ENCODE measurements at regions not wholly inside any gene's neighbourhood (a gene's known extent, or its start where the extent isn't known, plus 50 kb on each side); places are given as distances from the start of the nearest gene placed in this dataset.

DNA sequence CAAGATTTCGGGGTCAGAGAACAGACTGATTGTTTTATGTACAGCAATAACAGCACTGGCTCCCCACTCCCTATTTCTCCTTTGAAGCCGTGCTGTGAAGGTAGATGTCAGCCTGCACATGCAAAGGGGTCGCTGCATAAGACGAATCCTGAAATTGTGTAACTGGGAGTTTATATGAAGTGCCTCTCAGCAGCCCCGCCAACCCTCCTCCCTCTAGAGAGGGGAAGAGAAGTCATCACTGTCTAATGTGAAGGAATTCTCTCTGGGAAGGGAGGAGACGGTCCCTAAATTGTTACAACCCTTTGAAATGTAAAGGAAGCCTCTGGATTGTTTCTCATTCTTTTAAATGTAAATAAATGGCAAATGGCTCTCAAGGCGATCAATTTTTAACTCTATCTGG is 545.3 kb downstream of the PLA2G4A start:
- H3K9me3 Mint-ChIP-seq: peaks cover 4 to 13% (median 10%) of the 10 kb centered on the region in 5 donors
- H3K36me3 Mint-ChIP-seq: peaks cover 0 to 1% (median 0%) of the 10 kb centered on the region in 3 donors
- CTCF ChIA-PET: no interaction called here
- Histone ChIP-seq H3K4me1 (ENCODE audit: insufficient read depth, low read length) (no peaks in the 10 kb centered on the region), H3K4me3 (ENCODE audit: low read length) (no peak overlapping the region), H3K9me3 (ENCODE audit: low read length) (no peaks in the 10 kb centered on the region), H3K27ac (ENCODE audit: low read depth, low read length) (no peak overlapping the region), H3K36me3 (ENCODE audit: insufficient read depth, low read length) (no peaks in the 10 kb centered on the region), H3K27me3 (ENCODE audit: insufficient read depth, low read length, poor library complexity, severe bottlenecking) (no peaks in the 10 kb centered on the region)
- no peak overlapping the region for H3K4me3 Mint-ChIP-seq
- H3K27ac Mint-ChIP-seq: no peak overlapping the region
- POLR2A ChIA-PET: no interaction called here
- H3K4me1 Mint-ChIP-seq: no peaks in the 10 kb centered on the region
- no peaks in the 10 kb centered on the region for H3K27me3 Mint-ChIP-seq
- DNase-seq: no peak

DNA sequence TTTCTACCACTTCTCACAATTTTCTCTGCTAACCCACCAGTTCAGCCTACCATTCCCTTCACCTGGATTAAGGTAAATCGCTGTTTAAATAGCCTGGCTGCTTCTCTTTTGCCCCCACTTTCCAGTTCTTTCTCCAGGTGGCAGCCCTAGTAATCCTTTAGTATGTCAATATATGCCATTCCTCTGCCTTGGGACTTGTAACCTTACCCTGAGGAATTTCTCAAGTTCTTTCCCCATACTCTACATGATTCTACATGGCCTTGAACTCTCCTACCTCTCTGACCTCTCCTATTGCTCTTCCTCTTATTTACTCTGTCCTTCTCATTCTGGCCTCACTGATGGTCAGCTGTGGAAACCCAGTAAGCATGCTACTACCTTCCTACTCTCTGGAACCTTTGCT is 546.0 kb downstream of the PLA2G4A start:
- H3K4me3 Mint-ChIP-seq: no peak overlapping the region
- Histone ChIP-seq H3K36me3 (ENCODE audit: insufficient read depth, low read length) (no peaks in the 10 kb centered on the region), H3K27ac (ENCODE audit: low read depth, low read length) (no peak overlapping the region), H3K4me1 (ENCODE audit: insufficient read depth, low read length) (no peaks in the 10 kb centered on the region), H3K4me3 (ENCODE audit: low read length) (no peak overlapping the region), H3K27me3 (ENCODE audit: insufficient read depth, low read length, poor library complexity, severe bottlenecking) (no peaks in the 10 kb centered on the region), H3K9me3 (ENCODE audit: low read length) (no peaks in the 10 kb centered on the region)
- POLR2A ChIA-PET: no interaction called here
- CTCF ChIA-PET: no interaction called here
- H3K27me3 Mint-ChIP-seq: no peaks in the 10 kb centered on the region
- no peak overlapping the region for H3K27ac Mint-ChIP-seq
- H3K4me1 Mint-ChIP-seq: no peaks in the 10 kb centered on the region
- H3K36me3 Mint-ChIP-seq: peaks cover 0 to 1% (median 0%) of the 10 kb centered on the region in 3 donors
- peaks cover 4 to 15% (median 10%) of the 10 kb centered on the region in 5 donors for H3K9me3 Mint-ChIP-seq
- DNase-seq: no peak

DNA sequence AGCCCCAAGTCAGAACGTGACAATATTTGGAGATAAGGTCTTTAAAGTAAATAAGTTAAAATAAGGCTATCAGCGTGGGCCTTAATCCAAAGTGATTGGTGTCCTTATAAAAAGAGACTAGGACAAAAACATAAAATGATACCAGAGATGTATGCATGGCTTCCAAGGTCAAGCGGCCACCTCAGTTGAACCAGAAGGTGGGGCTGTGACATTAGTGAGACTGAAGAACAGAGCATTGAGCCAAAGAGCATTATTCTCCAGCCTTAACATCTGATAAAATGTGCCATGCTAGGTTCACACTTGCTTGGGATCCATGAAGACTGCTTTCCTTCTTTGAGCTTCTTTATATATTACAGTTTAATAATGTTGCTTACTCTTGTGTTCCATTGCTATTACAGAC is 554.6 kb downstream of the PLA2G4A start:
- ChIA-PET CTCF (no interaction called here), POLR2A (no interaction called here)
- no peaks in the 10 kb centered on the region for H3K4me1 ChIP-seq (ENCODE audit: insufficient read depth, low read length)
- Mint-ChIP-seq H3K4me1 (no peaks in the 10 kb centered on the region), H3K36me3 (peaks cover 0 to 1% (median 0%) of the 10 kb centered on the region in 3 donors), H3K27me3 (no peaks in the 10 kb centered on the region), H3K27ac (no peak overlapping the region), H3K4me3 (no peak overlapping the region), H3K9me3 (peaks cover 0 to 9% (median 4%) of the 10 kb centered on the region in 5 donors)
- H3K9me3 ChIP-seq (ENCODE audit: low read length): no peaks in the 10 kb centered on the region
- H3K36me3 ChIP-seq (ENCODE audit: insufficient read depth, low read length): no peaks in the 10 kb centered on the region
- H3K27ac ChIP-seq (ENCODE audit: low read depth, low read length): no peak overlapping the region
- no peak for DNase-seq
- no peak overlapping the region for H3K4me3 ChIP-seq (ENCODE audit: low read length)
- H3K27me3 ChIP-seq (ENCODE audit: insufficient read depth, low read length, poor library complexity, severe bottlenecking): no peaks in the 10 kb centered on the region

DNA sequence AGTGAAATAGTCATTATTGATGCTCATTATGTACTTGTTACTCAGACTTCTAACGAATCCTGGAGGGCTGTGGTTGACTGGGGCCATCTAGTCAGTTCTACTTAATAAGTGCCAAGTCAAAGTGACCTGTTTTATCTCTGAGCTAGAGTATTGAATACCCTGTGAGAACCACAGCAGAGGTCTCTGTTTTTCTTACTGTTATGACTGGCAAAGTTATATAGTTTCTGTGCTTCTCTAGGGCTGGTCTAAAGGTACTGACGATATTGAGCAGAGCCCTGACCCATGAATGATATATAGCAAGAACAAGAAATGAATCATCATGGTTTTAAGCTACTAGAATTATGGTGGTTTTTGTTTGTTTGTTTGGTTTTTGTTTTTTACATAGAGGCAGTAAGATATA is 555.8 kb downstream of the PLA2G4A start:
- peaks cover 0 to 1% (median 0%) of the 10 kb centered on the region in 3 donors for H3K36me3 Mint-ChIP-seq
- CTCF ChIA-PET: no interaction called here
- DNase-seq: no peak

DNA sequence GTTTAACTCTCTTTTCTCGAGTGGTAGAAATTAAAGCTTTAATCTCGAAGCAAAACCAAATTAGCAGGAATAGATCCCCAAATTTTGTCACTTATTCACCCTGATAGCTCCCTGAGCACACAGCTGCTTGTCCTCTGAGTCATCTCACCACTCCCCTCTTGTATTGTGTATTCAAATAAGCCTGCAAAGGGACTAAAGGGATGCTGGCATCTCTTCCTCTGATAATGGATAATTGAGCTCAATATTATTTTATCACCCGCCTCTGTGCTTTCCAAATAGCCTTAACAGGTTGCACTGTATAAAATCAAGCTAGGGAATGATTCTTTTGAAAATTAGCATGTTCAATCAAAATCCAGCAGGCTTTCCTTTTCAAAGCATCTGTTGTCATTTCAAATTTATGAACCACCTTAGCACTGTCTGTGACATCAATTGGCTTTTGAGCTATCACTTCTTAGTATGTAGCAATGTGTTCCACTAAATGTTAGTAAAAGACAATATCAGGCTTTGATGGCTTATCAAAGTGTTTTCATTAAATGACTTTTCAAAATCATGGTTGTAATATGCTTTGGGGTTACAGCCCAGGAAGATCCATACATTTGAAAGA is 561.6 kb downstream of the PLA2G4A start:
- CTCF ChIA-PET: no interaction called here
- no peak for DNase-seq
- Mint-ChIP-seq H3K36me3 (no peaks in the 10 kb centered on the region), H3K4me1 (no peaks in the 10 kb centered on the region), H3K9me3 (peaks cover 3 to 6% (median 5%) of the 10 kb centered on the region in 5 donors), H3K4me3 (no peak overlapping the region), H3K27ac (no peak overlapping the region), H3K27me3 (no peaks in the 10 kb centered on the region)
- Histone ChIP-seq H3K4me1 (ENCODE audit: insufficient read depth, low read length) (no peaks in the 10 kb centered on the region), H3K27me3 (ENCODE audit: insufficient read depth, low read length, poor library complexity, severe bottlenecking) (no peaks in the 10 kb centered on the region), H3K9me3 (ENCODE audit: low read length) (no peaks in the 10 kb centered on the region), H3K36me3 (ENCODE audit: insufficient read depth, low read length) (no peaks in the 10 kb centered on the region), H3K27ac (ENCODE audit: low read depth, low read length) (no peak overlapping the region), H3K4me3 (ENCODE audit: low read length) (no peak overlapping the region)
- POLR2A ChIA-PET: no interaction called here

More for the DNA sequence above, 555.8 kb downstream of the PLA2G4A start:
- Mint-ChIP-seq H3K4me1 (no peaks in the 10 kb centered on the region), H3K27ac (no peak overlapping the region), H3K4me3 (no peak overlapping the region), H3K27me3 (no peaks in the 10 kb centered on the region), H3K9me3 (peaks cover 0 to 11% (median 2%) of the 10 kb centered on the region in 5 donors)
- H3K4me3 ChIP-seq (ENCODE audit: low read length): no peak overlapping the region
- H3K9me3 ChIP-seq (ENCODE audit: low read length): no peaks in the 10 kb centered on the region
- H3K36me3 ChIP-seq (ENCODE audit: insufficient read depth, low read length): no peaks in the 10 kb centered on the region
- POLR2A ChIA-PET: no interaction called here
- H3K27ac ChIP-seq (ENCODE audit: low read depth, low read length): no peak overlapping the region
- H3K27me3 ChIP-seq (ENCODE audit: insufficient read depth, low read length, poor library complexity, severe bottlenecking): no peaks in the 10 kb centered on the region
- H3K4me1 ChIP-seq (ENCODE audit: insufficient read depth, low read length): no peaks in the 10 kb centered on the region

DNA sequence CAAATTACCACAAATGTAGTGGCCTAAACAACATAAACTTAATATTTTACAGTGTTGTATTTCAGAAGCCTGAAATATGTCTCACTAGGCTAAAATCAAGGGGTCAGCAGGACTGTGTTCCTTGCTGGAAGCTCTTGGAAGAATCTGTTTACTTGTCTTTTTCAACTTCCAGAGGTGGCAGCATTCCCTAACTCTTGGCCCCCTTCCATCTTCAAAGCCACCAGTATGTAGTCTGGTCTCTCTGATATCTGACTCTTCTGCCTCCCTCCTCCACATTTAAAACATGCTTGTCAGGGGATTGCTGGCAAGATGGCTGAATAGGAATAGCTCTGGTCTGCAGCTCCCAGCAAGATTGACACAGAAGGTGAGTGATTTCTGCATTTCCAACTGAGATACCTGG is 567.5 kb downstream of the PLA2G4A start:
- Mint-ChIP-seq H3K27ac (no peak overlapping the region), H3K4me3 (no peak overlapping the region), H3K27me3 (no peaks in the 10 kb centered on the region), H3K9me3 (peaks cover 9 to 23% (median 15%) of the 10 kb centered on the region in 5 donors), H3K36me3 (no peaks in the 10 kb centered on the region), H3K4me1 (no peaks in the 10 kb centered on the region)
- Histone ChIP-seq H3K9me3 (ENCODE audit: low read length) (no peaks in the 10 kb centered on the region), H3K4me1 (ENCODE audit: insufficient read depth, low read length) (no peaks in the 10 kb centered on the region), H3K27ac (ENCODE audit: low read depth, low read length) (no peak overlapping the region), H3K36me3 (ENCODE audit: insufficient read depth, low read length) (no peaks in the 10 kb centered on the region), H3K27me3 (ENCODE audit: insufficient read depth, low read length, poor library complexity, severe bottlenecking) (no peaks in the 10 kb centered on the region), H3K4me3 (ENCODE audit: low read length) (no peak overlapping the region)
- ChIA-PET CTCF (no interaction called here), POLR2A (no interaction called here)
- DNase-seq: no peak

DNA sequence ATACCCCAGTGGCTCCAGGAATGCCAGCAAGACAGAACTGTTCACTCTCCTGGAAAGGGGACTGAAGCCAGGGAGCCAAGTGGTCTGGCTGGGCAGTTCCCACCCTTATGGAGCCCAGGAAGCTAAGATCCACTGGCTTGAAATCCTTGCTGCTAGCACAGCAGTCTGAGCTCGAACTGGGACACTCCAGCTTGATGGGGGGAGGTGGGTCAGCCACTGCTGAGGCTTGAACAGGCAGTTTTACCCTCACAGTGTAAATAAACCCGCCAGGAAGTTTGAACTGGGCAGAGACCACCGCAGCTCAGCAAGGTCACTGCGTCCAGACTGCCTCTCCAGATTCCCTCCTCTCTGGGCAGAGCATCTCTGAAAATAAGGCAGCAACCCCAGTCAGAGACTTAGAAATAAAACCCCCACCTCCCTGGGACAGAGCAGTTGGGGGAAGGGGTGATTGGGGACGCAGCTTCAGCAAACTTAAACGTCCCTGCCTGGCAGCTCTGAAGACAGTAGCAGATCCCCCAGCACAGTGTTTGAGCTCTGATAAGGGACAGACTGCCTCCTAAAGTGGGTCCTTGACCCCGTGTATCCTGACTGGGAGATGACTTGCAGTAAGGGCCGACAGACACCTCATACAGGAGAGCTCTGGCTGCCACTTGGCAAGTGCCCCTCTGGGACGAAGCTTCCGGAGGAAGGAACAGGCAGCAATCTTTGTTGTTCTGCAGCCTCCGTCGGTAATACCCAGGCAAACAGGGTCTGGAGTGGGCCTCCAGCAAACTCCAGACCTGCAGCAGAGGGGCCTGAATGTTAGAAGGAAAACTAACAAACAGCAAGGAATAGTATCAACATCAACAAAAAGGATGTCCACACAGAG is 568.4 kb downstream of the PLA2G4A start:
- H3K27me3 ChIP-seq (ENCODE audit: insufficient read depth, low read length, poor library complexity, severe bottlenecking): no peaks in the 10 kb centered on the region
- H3K9me3 ChIP-seq (ENCODE audit: low read length): no peaks in the 10 kb centered on the region
- Mint-ChIP-seq H3K4me3 (no peak overlapping the region), H3K9me3 (peaks cover 11 to 23% (median 15%) of the 10 kb centered on the region in 5 donors), H3K4me1 (no peaks in the 10 kb centered on the region), H3K36me3 (no peaks in the 10 kb centered on the region), H3K27me3 (no peaks in the 10 kb centered on the region), H3K27ac (no peak overlapping the region)
- DNase-seq: no peak
- ChIA-PET CTCF (no interaction called here), POLR2A (no interaction called here)
- H3K27ac ChIP-seq (ENCODE audit: low read depth, low read length): no peak overlapping the region
- no peaks in the 10 kb centered on the region for H3K36me3 ChIP-seq (ENCODE audit: insufficient read depth, low read length)
- H3K4me1 ChIP-seq (ENCODE audit: insufficient read depth, low read length): no peaks in the 10 kb centered on the region
- no peak overlapping the region for H3K4me3 ChIP-seq (ENCODE audit: low read length)

DNA sequence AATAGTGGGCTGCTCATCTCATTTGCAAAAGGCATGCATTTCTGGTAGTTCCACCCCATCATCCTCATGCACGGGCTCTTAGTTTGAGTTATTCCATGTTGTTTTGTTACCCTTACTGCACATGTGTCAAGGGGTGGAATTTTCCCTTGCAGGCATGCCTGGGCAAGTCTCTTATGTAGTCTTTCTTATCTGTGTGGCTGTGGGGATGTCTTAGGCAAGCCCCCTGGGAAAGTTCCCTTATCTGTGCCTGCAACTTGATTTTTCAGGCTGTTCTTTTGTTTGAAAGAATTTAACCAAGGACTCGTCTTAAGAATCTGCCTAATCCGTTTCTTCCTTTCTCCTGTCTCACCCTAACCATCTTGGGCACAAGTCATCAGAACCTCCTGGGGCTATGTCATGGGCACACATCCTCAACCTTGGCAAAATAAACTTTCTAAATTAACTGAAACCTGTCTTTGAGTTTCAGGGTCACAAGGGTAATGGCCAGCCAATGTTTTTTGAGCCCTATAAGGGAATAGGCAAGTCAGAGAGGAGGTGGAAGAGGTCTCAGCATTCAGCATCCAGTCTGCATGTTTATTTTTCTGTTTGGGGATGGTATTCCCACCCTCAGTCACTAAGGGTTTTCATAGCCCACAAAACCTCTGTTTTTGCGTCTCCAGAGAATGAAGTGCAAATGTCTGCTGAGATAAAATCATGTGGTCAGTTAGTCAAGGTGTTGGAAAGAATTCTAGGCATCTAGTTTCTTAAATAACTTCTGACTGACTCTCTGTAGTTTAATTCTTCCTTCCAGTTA is 579.7 kb downstream of the PLA2G4A start:
- POLR2A ChIA-PET: no interaction called here
- CTCF ChIA-PET: no interaction called here
- H3K9me3 Mint-ChIP-seq: peaks cover 2 to 17% (median 8%) of the 10 kb centered on the region in 5 donors

More for the DNA sequence above, 579.7 kb downstream of the PLA2G4A start:
- Mint-ChIP-seq H3K4me1 (no peaks in the 10 kb centered on the region), H3K27me3 (no peaks in the 10 kb centered on the region), H3K4me3 (no peak overlapping the region), H3K36me3 (no peaks in the 10 kb centered on the region), H3K27ac (peak overlapping the region in 1 of 8 donors; percentile 9)
- H3K27ac ChIP-seq (ENCODE audit: low read depth, low read length): no peak overlapping the region
- no peaks in the 10 kb centered on the region for H3K36me3 ChIP-seq (ENCODE audit: insufficient read depth, low read length)
- DNase-seq: no peak
- H3K9me3 ChIP-seq (ENCODE audit: low read length): no peaks in the 10 kb centered on the region
- no peak overlapping the region for H3K4me3 ChIP-seq (ENCODE audit: low read length)
- no peaks in the 10 kb centered on the region for H3K4me1 ChIP-seq (ENCODE audit: insufficient read depth, low read length)
- H3K27me3 ChIP-seq (ENCODE audit: insufficient read depth, low read length, poor library complexity, severe bottlenecking): no peaks in the 10 kb centered on the region
